ENCODE measurements at regions not wholly inside any gene's neighbourhood (a gene's known extent, or its start where the extent isn't known, plus 50 kb on each side); places are given as distances from the start of the nearest gene placed in this dataset.

DNA sequence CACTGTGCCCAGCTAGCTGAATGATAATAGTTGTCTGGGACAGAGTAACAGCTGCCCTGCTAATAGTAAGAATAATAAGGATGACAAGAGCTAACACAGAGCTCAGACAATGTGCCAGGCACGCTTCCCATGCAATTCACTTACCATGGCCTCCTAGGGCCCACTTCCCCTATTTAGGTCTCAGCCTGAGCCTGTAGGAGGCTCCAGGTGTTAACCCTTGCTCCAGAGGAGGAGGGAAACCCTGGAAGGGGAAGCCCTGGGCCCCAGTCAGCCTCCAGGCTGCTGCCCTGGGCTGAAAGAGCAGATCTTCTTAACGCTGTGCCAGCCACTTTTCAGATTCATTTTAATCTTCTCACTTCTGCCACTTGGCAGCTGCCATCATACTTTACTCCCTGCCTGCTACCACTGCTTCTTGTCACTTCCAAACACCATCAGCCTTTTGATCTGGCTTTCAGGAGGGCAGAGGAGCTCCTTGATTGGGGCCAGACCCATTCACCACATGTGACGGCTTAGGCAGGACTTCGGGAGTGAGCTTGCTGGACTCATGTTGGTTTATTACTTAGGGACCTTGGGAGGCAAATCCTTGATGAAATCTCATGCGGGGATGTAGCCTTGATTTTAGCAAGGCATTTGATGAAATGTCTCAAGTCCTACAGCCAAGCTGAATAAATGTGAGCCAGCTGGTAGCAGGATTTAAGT lies 66.7 kb upstream of the PARP1 start:
- H3K9me3 ChIP-seq: no peaks in the 10 kb centered on the region
- H3K4me3 ChIP-seq (ENCODE audit: low read depth in 2 of 2, low read length in 1 of 2): no peak overlapping the region
- H3K79me2 ChIP-seq (ENCODE audit: insufficient read depth): no peaks in the 10 kb centered on the region
- ChIA-PET CTCF (interaction anchor here (0.6 to 1.6 kb wide), 3 partner anchors 73 to 466 kb away, joined by 3 to 5 read pairs (median 3); partner anchors contain the start of gene STUM), POLR2A (interaction anchor here (1.1 kb wide), 1 partner anchor 9 kb away, joined by 6 read pairs; no protein-coding TSS in a partner anchor)
- no peak for DNase-seq
- peaks cover 6 to 23% of the 10 kb centered on the region in 2 experiments; a peak in 2 of 4 replicates for H3K4me1 ChIP-seq (ENCODE audit: control insufficient read depth in 1 of 2, insufficient read depth in 2 of 2, low read depth in 1 of 2, low read length in 1 of 2)
- H3K27me3 ChIP-seq (ENCODE audit: insufficient read depth): peaks cover 8% of the 10 kb centered on the region; the same call in 1 of the 2 replicates
- peak overlapping the region in 1 of 2 experiments; percentile 8; a peak in 1 of 4 replicates for H3K27ac ChIP-seq (ENCODE audit: low read depth in 2 of 2, low read length in 1 of 2)
- TF ChIP-seq MXI1 (IDR thresholded peaks at IDR 0.05; ENCODE audit: low read depth, low read length) (no peak), MEF2A (IDR thresholded peaks at IDR 0.05; ENCODE audit: borderline replicate concordance, low read depth) (no peak), ELF1 (IDR thresholded peaks at IDR 0.05) (no peak), TAF1 (IDR thresholded peaks at IDR 0.05; ENCODE audit: borderline replicate concordance, low read depth, low read length) (no peak), CHD2 (IDR thresholded peaks at IDR 0.05; ENCODE audit: low read length, partially characterized antibody) (no peak), SMC3 (IDR thresholded peaks at IDR 0.05; ENCODE audit: low read depth, low read length) (no peak), SIN3A (IDR thresholded peaks at IDR 0.05; ENCODE audit: borderline replicate concordance, low read depth, low read length) (no peak), YY1 (IDR thresholded peaks at IDR 0.05; ENCODE audit: low read depth) (no peak), EZH2phosphoT487 (IDR thresholded peaks at IDR 0.05; ENCODE audit: borderline replicate concordance, low read depth) (no peak), JUND (IDR thresholded peaks at IDR 0.05) (no peak), TEAD4 (IDR thresholded peaks at IDR 0.05; ENCODE audit: borderline replicate concordance, insufficient read depth) (no peak), GABPA (IDR thresholded peaks at IDR 0.05; ENCODE audit: low read depth) (no peak), FOSL2 (IDR thresholded peaks at IDR 0.05; ENCODE audit: borderline replicate concordance, low read depth) (no peak)
- TF ChIP-seq, protein P1, sequence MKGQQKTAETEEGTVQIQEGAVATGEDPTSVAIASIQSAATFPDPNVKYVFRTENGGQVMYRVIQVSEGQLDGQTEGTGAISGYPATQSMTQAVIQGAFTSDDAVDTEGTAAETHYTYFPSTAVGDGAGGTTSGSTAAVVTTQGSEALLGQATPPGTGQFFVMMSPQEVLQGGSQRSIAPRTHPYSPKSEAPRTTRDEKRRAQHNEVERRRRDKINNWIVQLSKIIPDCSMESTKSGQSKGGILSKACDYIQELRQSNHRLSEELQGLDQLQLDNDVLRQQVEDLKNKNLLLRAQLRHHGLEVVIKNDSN (IDR thresholded peaks at IDR 0.05; ENCODE audit: borderline replicate concordance, low read depth): no peak
- TF ChIP-seq, protein P2, sequence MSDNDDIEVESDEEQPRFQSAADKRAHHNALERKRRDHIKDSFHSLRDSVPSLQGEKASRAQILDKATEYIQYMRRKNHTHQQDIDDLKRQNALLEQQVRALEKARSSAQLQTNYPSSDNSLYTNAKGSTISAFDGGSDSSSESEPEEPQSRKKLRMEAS (IDR thresholded peaks at IDR 0.05; ENCODE audit: low read depth): no peak
- TF ChIP-seq, protein P3, sequence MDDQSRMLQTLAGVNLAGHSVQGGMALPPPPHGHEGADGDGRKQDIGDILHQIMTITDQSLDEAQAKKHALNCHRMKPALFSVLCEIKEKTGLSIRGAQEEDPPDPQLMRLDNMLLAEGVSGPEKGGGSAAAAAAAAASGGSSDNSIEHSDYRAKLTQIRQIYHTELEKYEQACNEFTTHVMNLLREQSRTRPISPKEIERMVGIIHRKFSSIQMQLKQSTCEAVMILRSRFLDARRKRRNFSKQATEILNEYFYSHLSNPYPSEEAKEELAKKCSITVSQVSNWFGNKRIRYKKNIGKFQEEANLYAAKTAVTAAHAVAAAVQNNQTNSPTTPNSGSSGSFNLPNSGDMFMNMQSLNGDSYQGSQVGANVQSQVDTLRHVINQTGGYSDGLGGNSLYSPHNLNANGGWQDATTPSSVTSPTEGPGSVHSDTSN (IDR thresholded peaks at IDR 0.05): no peak
- TF ChIP-seq, protein P4, sequence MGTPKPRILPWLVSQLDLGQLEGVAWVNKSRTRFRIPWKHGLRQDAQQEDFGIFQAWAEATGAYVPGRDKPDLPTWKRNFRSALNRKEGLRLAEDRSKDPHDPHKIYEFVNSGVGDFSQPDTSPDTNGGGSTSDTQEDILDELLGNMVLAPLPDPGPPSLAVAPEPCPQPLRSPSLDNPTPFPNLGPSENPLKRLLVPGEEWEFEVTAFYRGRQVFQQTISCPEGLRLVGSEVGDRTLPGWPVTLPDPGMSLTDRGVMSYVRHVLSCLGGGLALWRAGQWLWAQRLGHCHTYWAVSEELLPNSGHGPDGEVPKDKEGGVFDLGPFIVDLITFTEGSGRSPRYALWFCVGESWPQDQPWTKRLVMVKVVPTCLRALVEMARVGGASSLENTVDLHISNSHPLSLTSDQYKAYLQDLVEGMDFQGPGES (IDR thresholded peaks at IDR 0.05; ENCODE audit: low read depth, low read length): no peak
- TF ChIP-seq, protein P5, sequence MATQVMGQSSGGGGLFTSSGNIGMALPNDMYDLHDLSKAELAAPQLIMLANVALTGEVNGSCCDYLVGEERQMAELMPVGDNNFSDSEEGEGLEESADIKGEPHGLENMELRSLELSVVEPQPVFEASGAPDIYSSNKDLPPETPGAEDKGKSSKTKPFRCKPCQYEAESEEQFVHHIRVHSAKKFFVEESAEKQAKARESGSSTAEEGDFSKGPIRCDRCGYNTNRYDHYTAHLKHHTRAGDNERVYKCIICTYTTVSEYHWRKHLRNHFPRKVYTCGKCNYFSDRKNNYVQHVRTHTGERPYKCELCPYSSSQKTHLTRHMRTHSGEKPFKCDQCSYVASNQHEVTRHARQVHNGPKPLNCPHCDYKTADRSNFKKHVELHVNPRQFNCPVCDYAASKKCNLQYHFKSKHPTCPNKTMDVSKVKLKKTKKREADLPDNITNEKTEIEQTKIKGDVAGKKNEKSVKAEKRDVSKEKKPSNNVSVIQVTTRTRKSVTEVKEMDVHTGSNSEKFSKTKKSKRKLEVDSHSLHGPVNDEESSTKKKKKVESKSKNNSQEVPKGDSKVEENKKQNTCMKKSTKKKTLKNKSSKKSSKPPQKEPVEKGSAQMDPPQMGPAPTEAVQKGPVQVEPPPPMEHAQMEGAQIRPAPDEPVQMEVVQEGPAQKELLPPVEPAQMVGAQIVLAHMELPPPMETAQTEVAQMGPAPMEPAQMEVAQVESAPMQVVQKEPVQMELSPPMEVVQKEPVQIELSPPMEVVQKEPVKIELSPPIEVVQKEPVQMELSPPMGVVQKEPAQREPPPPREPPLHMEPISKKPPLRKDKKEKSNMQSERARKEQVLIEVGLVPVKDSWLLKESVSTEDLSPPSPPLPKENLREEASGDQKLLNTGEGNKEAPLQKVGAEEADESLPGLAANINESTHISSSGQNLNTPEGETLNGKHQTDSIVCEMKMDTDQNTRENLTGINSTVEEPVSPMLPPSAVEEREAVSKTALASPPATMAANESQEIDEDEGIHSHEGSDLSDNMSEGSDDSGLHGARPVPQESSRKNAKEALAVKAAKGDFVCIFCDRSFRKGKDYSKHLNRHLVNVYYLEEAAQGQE (IDR thresholded peaks at IDR 0.05; ENCODE audit: low read depth, low read length): no peak
- TF ChIP-seq, protein P6, sequence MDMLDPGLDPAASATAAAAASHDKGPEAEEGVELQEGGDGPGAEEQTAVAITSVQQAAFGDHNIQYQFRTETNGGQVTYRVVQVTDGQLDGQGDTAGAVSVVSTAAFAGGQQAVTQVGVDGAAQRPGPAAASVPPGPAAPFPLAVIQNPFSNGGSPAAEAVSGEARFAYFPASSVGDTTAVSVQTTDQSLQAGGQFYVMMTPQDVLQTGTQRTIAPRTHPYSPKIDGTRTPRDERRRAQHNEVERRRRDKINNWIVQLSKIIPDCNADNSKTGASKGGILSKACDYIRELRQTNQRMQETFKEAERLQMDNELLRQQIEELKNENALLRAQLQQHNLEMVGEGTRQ (IDR thresholded peaks at IDR 0.05; ENCODE audit: borderline replicate concordance, low read depth, low read length): no peak
- no peaks in the 10 kb centered on the region for H3K36me3 ChIP-seq (replicated peaks in 1 of 2; ENCODE audit: control insufficient read depth in 1 of 2, insufficient read depth in 2 of 2, low read length in 1 of 2)
- no peaks in the 10 kb centered on the region for H3K9me2 ChIP-seq
- H3K9ac ChIP-seq: no peak overlapping the region
- H3F3A ChIP-seq (replicated peaks; ENCODE audit: insufficient read depth): no peaks in the 10 kb centered on the region
- H2AFZ ChIP-seq (ENCODE audit: low read depth): no peak overlapping the region
- no peak overlapping the region for H3K4me2 ChIP-seq
- H4K20me1 ChIP-seq (ENCODE audit: insufficient read depth): no peaks in the 10 kb centered on the region
- 63% methylated on average over 5 of the region's 5 CpGs for WGBS (ENCODE audit: low lambda C conversion rate)
